H9 (cell line): ENCODE measurements at regions not wholly inside any gene's neighbourhood (a gene's known extent, or its start where the extent isn't known, plus 50 kb on each side); places are given as distances from the start of the nearest gene placed in this dataset.

Experiments
- DNase-seq: peaks from one replicate; pipeline ENCODE4 v3.0.0-alpha.2; 2017
- H2AFZ ChIP-seq: one replicate; pipeline ENCODE4 v1.6.1; 2013; ENCODE audit warnings: mild to moderate bottlenecking, low read length, control low read depth, moderate library complexity
- H2AK5ac ChIP-seq: 2 replicates; pipeline ENCODE4 v1.6.1; 2013; ENCODE audit warnings: low read length, control low read depth, mixed read lengths; ENCODE audit not compliant: insufficient read length
- H2BK120ac ChIP-seq: one replicate; pipeline ENCODE4 v1.6.1; 2013; ENCODE audit warnings: low read depth, mild to moderate bottlenecking, low read length, control low read depth, inconsistent platforms; ENCODE audit not compliant: poor library complexity, severe bottlenecking
- H2BK12ac ChIP-seq: 2 replicates; pipeline ENCODE4 v1.6.1; 2013; ENCODE audit warnings: low read length, control low read depth, mixed read lengths, low read depth; ENCODE audit not compliant: insufficient read length
- H2BK15ac ChIP-seq: 2 replicates; pipeline ENCODE4 v1.6.1; 2013; ENCODE audit warnings: low read depth, low read length, control low read depth
- H2BK20ac ChIP-seq: one replicate; pipeline ENCODE4 v1.6.1; 2013; ENCODE audit warnings: low read depth, mild to moderate bottlenecking, low read length, control low read depth, inconsistent platforms; ENCODE audit not compliant: poor library complexity, severe bottlenecking
- H2BK5ac ChIP-seq: 2 replicates; pipeline ENCODE4 v1.6.1; 2013; ENCODE audit warnings: low read length, control low read depth, mixed read lengths; ENCODE audit not compliant: insufficient read length
- H3K14ac ChIP-seq: 2 replicates; pipeline ENCODE4 v1.6.1; 2013; ENCODE audit warnings: low read length, control low read depth; ENCODE audit not compliant: insufficient read depth
- H3K18ac ChIP-seq: 2 replicates; pipeline ENCODE4 v1.6.1; 2013; ENCODE audit warnings: low read depth, mild to moderate bottlenecking, mixed read lengths, low read length, control low read depth; ENCODE audit not compliant: insufficient read length
- H3K23ac ChIP-seq: 2 replicates; pipeline ENCODE4 v1.6.1; 2013; ENCODE audit warnings: low read length, control low read depth, mixed read lengths, low read depth; ENCODE audit not compliant: insufficient read length
- H3K23me2 ChIP-seq: 2 replicates; pipeline ENCODE4 v1.6.1; 2013; ENCODE audit warnings: low read depth, mild to moderate bottlenecking, mixed read lengths, low read length, control low read depth; ENCODE audit not compliant: insufficient read length, poor library complexity, severe bottlenecking
- H3K27ac ChIP-seq: 2 replicates; pipeline ENCODE4 v1.5.1; 2013; ENCODE audit warnings: low read length, control low read depth, mixed read lengths, low read depth; ENCODE audit not compliant: insufficient read length
- H3K27me3 ChIP-seq: 2 replicates; pipeline ENCODE4 v1.6.1; 2013; ENCODE audit warnings: low read length, control low read depth, inconsistent platforms; ENCODE audit not compliant: insufficient read depth
- H3K4ac ChIP-seq: 2 replicates; pipeline ENCODE4 v1.6.1; 2013; ENCODE audit warnings: low read depth, mild to moderate bottlenecking, control low read depth, inconsistent platforms, low read length, moderate library complexity
- H3K4me1 ChIP-seq: 2 replicates; pipeline ENCODE4 v1.6.1; 2013; ENCODE audit warnings: low read length, control low read depth, inconsistent platforms; ENCODE audit not compliant: insufficient read depth
- H3K4me2 ChIP-seq: 2 replicates; pipeline ENCODE4 v1.6.1; 2013; ENCODE audit warnings: low read length, control low read depth, mixed read lengths; ENCODE audit not compliant: insufficient read length, insufficient read depth
- H3K56ac ChIP-seq: 2 replicates; pipeline ENCODE4 v1.6.1; 2013; ENCODE audit warnings: low read depth, mild to moderate bottlenecking, mixed read lengths, low read length, control low read depth; ENCODE audit not compliant: insufficient read length
- H3K79me1 ChIP-seq: 2 replicates; pipeline ENCODE4 v1.6.1; 2013; ENCODE audit warnings: low read depth, mild to moderate bottlenecking, moderate library complexity, low read length, control low read depth, inconsistent platforms; ENCODE audit not compliant: insufficient read depth, poor library complexity, severe bottlenecking
- H3K79me2 ChIP-seq: 2 replicates; pipeline ENCODE4 v1.6.1; 2013; ENCODE audit warnings: low read length, control low read depth, inconsistent platforms; ENCODE audit not compliant: insufficient read depth
- H3K9ac ChIP-seq: 2 replicates; pipeline ENCODE4 v1.6.1; 2013; ENCODE audit warnings: low read length, control low read depth, mixed read lengths; ENCODE audit not compliant: insufficient read length; ENCODE audit errors: extremely low read depth
- H3K9me3 ChIP-seq: one replicate; pipeline ENCODE4 v1.6.1; 2013; ENCODE audit warnings: low read depth, low read length, inconsistent platforms; ENCODE audit not compliant: control insufficient read depth
- H3T11ph ChIP-seq: one replicate; pipeline ENCODE4 v1.6.1; 2013; ENCODE audit warnings: mild to moderate bottlenecking, low read length, control low read depth, inconsistent platforms
- H4K20me1 ChIP-seq: one replicate; pipeline ENCODE4 v1.6.1; 2013; ENCODE audit not compliant: control insufficient read depth, insufficient read length, insufficient read depth
- H4K5ac ChIP-seq: 2 replicates; pipeline ENCODE4 v1.6.1; 2013; ENCODE audit warnings: low read depth, mild to moderate bottlenecking, mixed read lengths, low read length, control low read depth; ENCODE audit not compliant: insufficient read length
- H4K8ac ChIP-seq: replicated peaks from 2 replicates; pipeline ENCODE4 v1.6.1; 2013; ENCODE audit warnings: low read length, control low read depth, mixed read lengths, low read depth; ENCODE audit not compliant: insufficient read length
- H4K91ac ChIP-seq: 2 replicates; pipeline ENCODE4 v1.6.1; 2013; ENCODE audit warnings: low read depth, mild to moderate bottlenecking, moderate library complexity, mixed read lengths, low read length, control low read depth; ENCODE audit not compliant: insufficient read length
- H3K27ac Mint-ChIP-seq, 3 experiments: 2 replicates in 2 of 3; 3 replicates in 1 of 3; pipeline ENCODE4 v1.8.0; 2020 to 2021; ENCODE audit warnings: mixed read lengths in 3 of 3, mild to moderate bottlenecking in 1 of 3, moderate library complexity in 1 of 3
- H3K27me3 Mint-ChIP-seq: 2 replicates; pipeline ENCODE4 v1.8.0; 2021; ENCODE audit warnings: low read depth, mild to moderate bottlenecking, moderate library complexity, mixed read lengths
- H3K36me3 Mint-ChIP-seq, 3 experiments: 2 replicates in 2 of 3; 3 replicates in 1 of 3; pipeline ENCODE4 v1.8.0; 2020 to 2021; ENCODE audit warnings: low read depth in 3 of 3, mixed read lengths in 3 of 3; ENCODE audit not compliant: insufficient read depth in 1 of 3
- H3K4me1 Mint-ChIP-seq, 2 experiments: 2 replicates each; pipeline ENCODE4 v1.8.0; 2020; ENCODE audit warnings: mixed read lengths in 2 of 2
- H3K4me3 Mint-ChIP-seq, 2 experiments: 2 replicates in 1 of 2; 3 replicates in 1 of 2; pipeline ENCODE4 v1.8.0; 2020 to 2021; ENCODE audit warnings: mild to moderate bottlenecking in 2 of 2, mixed read lengths in 2 of 2, moderate library complexity in 1 of 2
- H3K9me3 Mint-ChIP-seq, 2 experiments: 2 replicates in 1 of 2; 3 replicates in 1 of 2; pipeline ENCODE4 v1.8.0; 2020; ENCODE audit warnings: mild to moderate bottlenecking in 2 of 2, mixed read lengths in 2 of 2, moderate library complexity in 1 of 2
- CTCF ChIP-seq: fragments of 200-600 bp; sonication (generic); conservative IDR thresholded peaks from 3 replicates; pipeline ENCODE4 v1.8.0; 2021; ENCODE audit warnings: antibody characterized with exemption, mild to moderate bottlenecking
- WGBS: extraction: QIAGEN DNeasy Blood & Tissue Kit; methylation state at CpG from one replicate; pipeline ENCODE4 v1.1.7; 2013; ENCODE audit warnings: missing lambda C conversion rate, low lambda C conversion rate, mixed read lengths; ENCODE audit not compliant: insufficient read length; ENCODE audit errors: extremely low coverage; 5-methylcytosine and 5-hydroxymethylcytosine counted together

- H3K9me3 Mint-ChIP-seq, result peaks cover 3 to 12% of the 10 kb centered on the region in 2 experiments; a peak in 4 of 5 replicates
- Histone ChIP-seq H2AFZ (no peak overlapping the region), H3K4ac (no peak overlapping the region), H2BK15ac (no peak overlapping the region), H3K23ac (no peak overlapping the region), H4K5ac (no peak overlapping the region), H3K18ac (no peak overlapping the region), H4K20me1 (no peaks in the 10 kb centered on the region), H3K14ac (no peak overlapping the region), H2AK5ac (no peak overlapping the region), H4K8ac (no peak overlapping the region), H2BK120ac (no peak overlapping the region), H2BK20ac (no peak overlapping the region), H3K27ac (no peak overlapping the region), H3K4me2 (no peak overlapping the region), H3K27me3 (no peaks in the 10 kb centered on the region), H4K91ac (no peak overlapping the region), H3K79me1 (no peaks in the 10 kb centered on the region), H2BK5ac (no peak overlapping the region), H3K9ac (no peak overlapping the region), H3K4me1 (peaks cover 5% of the 10 kb centered on the region; the same call in 1 of the 2 replicates), H3K9me3 (no peaks in the 10 kb centered on the region), H2BK12ac (no peak overlapping the region), H3K56ac (no peak overlapping the region), H3K79me2 (no peaks in the 10 kb centered on the region), H3K23me2 (no peaks in the 10 kb centered on the region), H3T11ph (no peak overlapping the region)
- no peak overlapping the region for H3K27ac Mint-ChIP-seq
- H3K4me3 Mint-ChIP-seq, result no peak overlapping the region
- WGBS, result no CpG with 5 or more reads among the region's 5 CpGs
- peaks cover 6 to 7% of the 10 kb centered on the region in 2 experiments for H3K4me1 Mint-ChIP-seq
- DNase-seq, result no peak
- peaks cover 0 to 3% (median 2%) of the 10 kb centered on the region in 3 experiments; a peak in 3 of 7 replicates for H3K36me3 Mint-ChIP-seq
- H3K27me3 Mint-ChIP-seq, result no peaks in the 10 kb centered on the region; the same call in 1 of the 2 replicates
- no peak for TF ChIP-seq CTCF
These were observed 514.3 kb downstream of the PDCD6IP start for GRCh38 chr3:34312684-34313083.
